Adipocyte (in vitro differentiated cells): ENCODE measurements at regions not wholly inside any gene's neighbourhood (a gene's known extent, or its start where the extent isn't known, plus 50 kb on each side); places are given as distances from the start of the nearest gene placed in this dataset.
A peak's percentile ranks its signal among the peaks of the same experiment; 100 is the strongest.

Source experiments
- DNase-seq: peaks from one replicate; pipeline ENCODE4 v3.0.0-alpha.2; 2015; ENCODE audit warnings: low read depth
- H3K27me3 ChIP-seq: replicated peaks from 2 replicates; pipeline ENCODE4 v1.7.0; 2013; ENCODE audit warnings: mild to moderate bottlenecking, low read length, moderate library complexity; ENCODE audit not compliant: control insufficient read depth, insufficient read depth
- H3K36me3 ChIP-seq: 2 replicates; pipeline ENCODE4 v1.7.0; 2013; ENCODE audit warnings: low read length, mild to moderate bottlenecking, moderate library complexity; ENCODE audit not compliant: control insufficient read depth, insufficient read depth, severe bottlenecking
- H3K4me1 ChIP-seq: 2 replicates; pipeline ENCODE4 v1.7.0; 2013; ENCODE audit warnings: mild to moderate bottlenecking, low read length, moderate library complexity; ENCODE audit not compliant: control insufficient read depth, insufficient read depth
- H3K4me3 ChIP-seq: 2 replicates; pipeline ENCODE4 v1.7.0; 2013; ENCODE audit warnings: mild to moderate bottlenecking, low read length, moderate library complexity
- H3K9ac ChIP-seq: 2 replicates; pipeline ENCODE4 v1.7.0; 2013; ENCODE audit warnings: mild to moderate bottlenecking, low read length, moderate library complexity
- H3K9me3 ChIP-seq: 2 replicates; pipeline ENCODE4 v1.7.0; 2013; ENCODE audit warnings: mild to moderate bottlenecking, low read length, moderate library complexity; ENCODE audit not compliant: control insufficient read depth

GRCh38 chr4:41446391-41446790, 91.6 kb upstream of the LIMCH1 start:
- DNase-seq = no peak
- H3K4me1 ChIP-seq = peaks cover 9% of the 10 kb centered on the region
- H3K4me3 ChIP-seq = no peak overlapping the region
- no peak overlapping the region for H3K9ac ChIP-seq
- H3K36me3 ChIP-seq = no peaks in the 10 kb centered on the region
- H3K9me3 ChIP-seq = no peaks in the 10 kb centered on the region
- no peaks in the 10 kb centered on the region for H3K27me3 ChIP-seq

GRCh38 chr4:41446981-41447725, 90.8 kb upstream of the LIMCH1 start:
- H3K4me3 ChIP-seq = no peak overlapping the region
- H3K9me3 ChIP-seq = no peaks in the 10 kb centered on the region
- DNase-seq = no peak
- H3K9ac ChIP-seq = no peak overlapping the region
- H3K27me3 ChIP-seq = no peaks in the 10 kb centered on the region
- H3K36me3 ChIP-seq = no peaks in the 10 kb centered on the region
- peaks cover 9% of the 10 kb centered on the region for H3K4me1 ChIP-seq

GRCh38 chr4:41448934-41449333, 89.0 kb upstream of the LIMCH1 start:
- H3K9me3 ChIP-seq = no peaks in the 10 kb centered on the region
- H3K36me3 ChIP-seq = no peaks in the 10 kb centered on the region
- H3K4me1 ChIP-seq = peaks cover 9% of the 10 kb centered on the region
- H3K9ac ChIP-seq = no peak overlapping the region
- DNase-seq = no peak
- no peaks in the 10 kb centered on the region for H3K27me3 ChIP-seq
- no peak overlapping the region for H3K4me3 ChIP-seq

- H3K27me3 ChIP-seq = no peaks in the 10 kb centered on the region
- no peak overlapping the region for H3K4me3 ChIP-seq
- peaks cover 9% of the 10 kb centered on the region for H3K4me1 ChIP-seq
- H3K9ac ChIP-seq = no peak overlapping the region
- H3K36me3 ChIP-seq = no peaks in the 10 kb centered on the region
- no peak for DNase-seq
- H3K9me3 ChIP-seq = no peaks in the 10 kb centered on the region
Measured at GRCh38 chr4:41451961-41452360, 86.0 kb upstream of the LIMCH1 start.

DNA sequence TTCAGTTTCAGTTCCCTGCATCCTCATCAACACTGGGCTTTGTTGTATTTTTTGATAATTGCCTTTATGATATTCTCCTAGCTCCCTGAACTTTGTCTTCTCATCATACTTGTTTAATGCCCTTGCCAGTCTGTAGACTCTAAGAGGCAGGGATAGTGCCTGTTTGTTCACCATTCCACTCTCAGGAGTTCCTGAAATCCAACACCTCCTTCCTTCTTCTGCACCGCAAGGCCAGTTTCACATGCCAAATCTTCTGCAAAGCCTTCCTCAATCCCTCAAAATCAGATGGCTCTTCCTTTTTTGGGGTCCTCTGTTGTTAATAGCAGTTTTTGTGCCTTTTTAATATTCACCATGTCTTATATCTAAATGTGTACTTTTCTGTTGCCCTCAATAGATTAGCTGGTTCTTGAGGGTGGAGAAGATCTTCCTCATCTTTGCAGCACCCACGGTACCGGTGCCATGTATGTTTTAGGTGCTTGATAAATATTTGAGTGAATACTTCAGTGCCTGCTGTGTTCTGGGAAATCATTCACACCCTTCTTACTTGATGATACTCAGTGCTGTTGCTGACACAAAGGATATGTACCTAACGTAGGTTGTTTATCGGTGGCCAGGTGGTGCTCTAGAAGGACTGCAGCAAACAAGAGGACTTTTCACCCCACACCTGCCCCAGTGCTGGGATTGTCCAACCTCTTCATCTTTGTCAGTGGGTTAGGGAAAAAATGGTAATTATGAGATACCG, 85.3 kb upstream of the LIMCH1 start:
- Histone ChIP-seq H3K4me3 (no peak overlapping the region), H3K36me3 (no peaks in the 10 kb centered on the region), H3K9ac (no peak overlapping the region), H3K27me3 (no peaks in the 10 kb centered on the region), H3K9me3 (no peaks in the 10 kb centered on the region), H3K4me1 (peaks cover 9% of the 10 kb centered on the region)
- DNase-seq = no peak

GRCh38 chr4:41454423-41454822, 83.5 kb upstream of the LIMCH1 start:
- no peaks in the 10 kb centered on the region for H3K36me3 ChIP-seq
- H3K4me1 ChIP-seq = no peaks in the 10 kb centered on the region
- H3K9me3 ChIP-seq = no peaks in the 10 kb centered on the region
- peak; percentile 28 for DNase-seq
- no peak overlapping the region for H3K9ac ChIP-seq
- H3K27me3 ChIP-seq = no peaks in the 10 kb centered on the region
- H3K4me3 ChIP-seq = no peak overlapping the region

DNA sequence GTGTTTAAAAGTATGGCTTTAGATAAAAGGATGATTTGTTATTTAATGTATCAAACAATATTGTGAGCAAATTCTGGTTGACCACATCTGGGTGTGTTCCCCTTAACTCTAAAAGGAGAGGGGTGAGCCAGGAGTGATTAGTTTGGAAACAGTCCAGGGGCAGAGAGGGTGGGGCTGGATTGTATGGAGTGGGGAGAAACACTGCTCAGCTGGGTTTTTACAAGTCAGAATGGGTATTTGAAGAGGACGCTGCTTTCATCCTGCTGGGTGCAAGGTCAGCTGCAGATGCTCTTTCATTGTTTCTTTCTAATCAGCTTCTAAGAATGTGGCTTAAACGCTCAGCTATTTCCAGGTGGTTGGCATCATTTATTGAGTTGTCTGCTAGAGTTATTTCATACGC, 82.8 kb upstream of the LIMCH1 start:
- Histone ChIP-seq H3K27me3 (no peaks in the 10 kb centered on the region), H3K9me3 (no peaks in the 10 kb centered on the region), H3K4me3 (no peak overlapping the region)

GRCh38 chr4:41456559-41457101, 81.3 kb upstream of the LIMCH1 start:
- H3K27me3 ChIP-seq = no peaks in the 10 kb centered on the region
- no peaks in the 10 kb centered on the region for H3K4me1 ChIP-seq
- H3K4me3 ChIP-seq = no peak overlapping the region
- no peaks in the 10 kb centered on the region for H3K36me3 ChIP-seq
- no peaks in the 10 kb centered on the region for H3K9me3 ChIP-seq
- DNase-seq = no peak
- H3K9ac ChIP-seq = no peak overlapping the region

More for the DNA sequence above, 82.8 kb upstream of the LIMCH1 start:
- DNase-seq = peak; percentile 20
- H3K36me3 ChIP-seq = no peaks in the 10 kb centered on the region
- no peak overlapping the region for H3K9ac ChIP-seq
- H3K4me1 ChIP-seq = no peaks in the 10 kb centered on the region

- no peak for DNase-seq
- Histone ChIP-seq H3K9ac (no peak overlapping the region), H3K9me3 (no peaks in the 10 kb centered on the region), H3K4me1 (no peaks in the 10 kb centered on the region), H3K27me3 (no peaks in the 10 kb centered on the region), H3K36me3 (no peaks in the 10 kb centered on the region), H3K4me3 (no peak overlapping the region)
Measured at GRCh38 chr4:41458689-41459088, 79.3 kb upstream of the LIMCH1 start.

GRCh38 chr4:41460641-41461040, 77.3 kb upstream of the LIMCH1 start:
- H3K27me3 ChIP-seq = no peaks in the 10 kb centered on the region
- no peak overlapping the region for H3K9ac ChIP-seq
- H3K36me3 ChIP-seq = no peaks in the 10 kb centered on the region
- H3K4me1 ChIP-seq = no peaks in the 10 kb centered on the region
- H3K4me3 ChIP-seq = no peak overlapping the region
- no peak for DNase-seq
- no peaks in the 10 kb centered on the region for H3K9me3 ChIP-seq

DNA sequence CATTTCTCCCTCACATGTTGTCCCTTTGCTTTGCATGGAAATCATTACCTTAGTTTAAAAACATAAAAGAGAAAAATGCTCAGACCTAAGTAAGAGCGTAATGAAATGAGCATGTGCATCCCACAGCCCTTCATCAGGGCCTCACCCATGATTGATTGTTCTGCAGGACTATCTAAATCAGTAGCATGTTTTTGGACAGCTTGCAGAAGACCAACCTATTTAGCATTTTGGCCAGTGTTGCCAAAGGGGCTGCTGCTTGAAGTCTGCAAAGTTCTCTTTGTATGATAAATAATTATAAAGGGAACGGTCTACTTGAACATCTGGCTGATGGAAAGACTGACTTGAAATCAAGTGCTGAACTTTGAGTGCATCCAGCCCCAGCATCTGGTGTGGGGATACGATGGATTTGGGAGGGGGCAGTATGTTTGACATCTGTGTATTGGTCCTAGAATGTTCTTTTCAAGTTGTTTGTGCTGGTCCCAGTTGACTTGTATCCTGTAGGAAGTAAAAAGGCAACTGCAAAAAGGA, 76.1 kb upstream of the LIMCH1 start:
- no peaks in the 10 kb centered on the region for H3K4me1 ChIP-seq
- no peak for DNase-seq
- H3K9ac ChIP-seq = no peak overlapping the region
- H3K36me3 ChIP-seq = no peaks in the 10 kb centered on the region
- H3K9me3 ChIP-seq = no peaks in the 10 kb centered on the region
- no peaks in the 10 kb centered on the region for H3K27me3 ChIP-seq
- H3K4me3 ChIP-seq = no peak overlapping the region
